ENCODE measurements at regions not wholly inside any gene's neighbourhood (a gene's known extent, or its start where the extent isn't known, plus 50 kb on each side); places are given as distances from the start of the nearest gene placed in this dataset.

DNA sequence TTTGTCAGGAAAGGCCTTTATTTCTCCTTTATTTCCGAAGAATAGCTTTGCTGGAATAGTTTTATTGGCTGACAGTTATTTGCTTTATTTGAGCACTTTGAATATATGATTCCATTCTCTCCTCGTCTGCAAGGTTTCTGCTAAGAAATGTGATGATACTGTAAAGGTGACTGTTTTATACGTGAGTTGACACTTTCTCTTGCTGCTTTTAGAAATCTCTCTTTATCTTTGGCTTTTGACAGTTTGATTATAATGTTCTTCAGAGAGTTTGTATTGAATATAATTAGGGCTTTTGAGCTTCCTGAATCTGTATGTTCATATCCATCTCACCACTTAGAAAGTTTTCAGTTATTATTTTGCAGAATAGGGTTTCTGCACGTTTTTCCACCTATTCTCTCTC, 1003.7 kb upstream of the SLIT2 start:
- TF ChIP-seq POLR2AphosphoS5 (IDR thresholded peaks at IDR 0.05; ENCODE audit: low read length), result no peak
- TF ChIP-seq EZH2 (IDR thresholded peaks at IDR 0.05; ENCODE audit: borderline replicate concordance, control insufficient read depth, low read depth, low read length), result no peak
- TF ChIP-seq, protein P1, sequence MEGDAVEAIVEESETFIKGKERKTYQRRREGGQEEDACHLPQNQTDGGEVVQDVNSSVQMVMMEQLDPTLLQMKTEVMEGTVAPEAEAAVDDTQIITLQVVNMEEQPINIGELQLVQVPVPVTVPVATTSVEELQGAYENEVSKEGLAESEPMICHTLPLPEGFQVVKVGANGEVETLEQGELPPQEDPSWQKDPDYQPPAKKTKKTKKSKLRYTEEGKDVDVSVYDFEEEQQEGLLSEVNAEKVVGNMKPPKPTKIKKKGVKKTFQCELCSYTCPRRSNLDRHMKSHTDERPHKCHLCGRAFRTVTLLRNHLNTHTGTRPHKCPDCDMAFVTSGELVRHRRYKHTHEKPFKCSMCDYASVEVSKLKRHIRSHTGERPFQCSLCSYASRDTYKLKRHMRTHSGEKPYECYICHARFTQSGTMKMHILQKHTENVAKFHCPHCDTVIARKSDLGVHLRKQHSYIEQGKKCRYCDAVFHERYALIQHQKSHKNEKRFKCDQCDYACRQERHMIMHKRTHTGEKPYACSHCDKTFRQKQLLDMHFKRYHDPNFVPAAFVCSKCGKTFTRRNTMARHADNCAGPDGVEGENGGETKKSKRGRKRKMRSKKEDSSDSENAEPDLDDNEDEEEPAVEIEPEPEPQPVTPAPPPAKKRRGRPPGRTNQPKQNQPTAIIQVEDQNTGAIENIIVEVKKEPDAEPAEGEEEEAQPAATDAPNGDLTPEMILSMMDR (IDR thresholded peaks at IDR 0.05 in 2 of 3, conservative IDR thresholded peaks at IDR 0.05 in 1 of 3; ENCODE audit: control insufficient read depth in 2 of 3, extremely low read depth in 1 of 3, insufficient read depth in 1 of 3, low read depth in 3 of 3, low read length in 3 of 3), result no peak
- no peak for TF ChIP-seq TAF1 (IDR thresholded peaks at IDR 0.05; ENCODE audit: borderline replicate concordance, low read depth, low read length)
- TF ChIP-seq RELA (IDR thresholded peaks at IDR 0.05; ENCODE audit: borderline replicate concordance, partially characterized antibody), result no peak
- no peak for TF ChIP-seq MYC (IDR thresholded peaks at IDR 0.05; ENCODE audit: insufficient read depth, insufficient read length, insufficient replicate concordance, low read length, severe bottlenecking)

All from GM12878 (cell line).